ENCODE measurements at regions not wholly inside any gene's neighbourhood (a gene's known extent, or its start where the extent isn't known, plus 50 kb on each side); places are given as distances from the start of the nearest gene placed in this dataset.

DNA sequence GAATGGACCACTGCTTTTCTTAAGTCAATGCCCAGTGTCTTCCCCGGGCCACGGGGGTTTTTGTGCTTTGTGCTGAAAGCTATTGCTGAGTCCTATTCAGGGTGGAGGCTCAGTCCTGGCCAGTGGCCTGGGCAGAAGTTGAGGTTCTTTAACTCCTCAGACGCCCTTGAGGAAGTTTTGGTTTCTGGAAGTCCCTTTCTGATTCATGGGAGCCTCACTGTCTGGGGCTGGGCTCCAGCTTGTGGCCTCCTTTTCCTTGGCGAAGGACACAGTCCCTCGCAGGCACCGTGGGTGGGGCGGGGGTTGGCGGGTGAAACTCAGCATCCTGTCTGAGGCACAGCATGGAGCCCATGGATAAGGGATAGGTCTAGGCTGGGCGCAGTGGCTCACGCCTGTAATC, 465.2 kb upstream of the HS6ST1 start:
- DNase-seq (ENCODE audit: low read depth): no peak
- TF ChIP-seq, protein P1, sequence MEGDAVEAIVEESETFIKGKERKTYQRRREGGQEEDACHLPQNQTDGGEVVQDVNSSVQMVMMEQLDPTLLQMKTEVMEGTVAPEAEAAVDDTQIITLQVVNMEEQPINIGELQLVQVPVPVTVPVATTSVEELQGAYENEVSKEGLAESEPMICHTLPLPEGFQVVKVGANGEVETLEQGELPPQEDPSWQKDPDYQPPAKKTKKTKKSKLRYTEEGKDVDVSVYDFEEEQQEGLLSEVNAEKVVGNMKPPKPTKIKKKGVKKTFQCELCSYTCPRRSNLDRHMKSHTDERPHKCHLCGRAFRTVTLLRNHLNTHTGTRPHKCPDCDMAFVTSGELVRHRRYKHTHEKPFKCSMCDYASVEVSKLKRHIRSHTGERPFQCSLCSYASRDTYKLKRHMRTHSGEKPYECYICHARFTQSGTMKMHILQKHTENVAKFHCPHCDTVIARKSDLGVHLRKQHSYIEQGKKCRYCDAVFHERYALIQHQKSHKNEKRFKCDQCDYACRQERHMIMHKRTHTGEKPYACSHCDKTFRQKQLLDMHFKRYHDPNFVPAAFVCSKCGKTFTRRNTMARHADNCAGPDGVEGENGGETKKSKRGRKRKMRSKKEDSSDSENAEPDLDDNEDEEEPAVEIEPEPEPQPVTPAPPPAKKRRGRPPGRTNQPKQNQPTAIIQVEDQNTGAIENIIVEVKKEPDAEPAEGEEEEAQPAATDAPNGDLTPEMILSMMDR (IDR thresholded peaks at IDR 0.05; ENCODE audit: control insufficient read depth, insufficient read depth, low read depth, low read length, missing control alignments): no peak
- no peak overlapping the region for H3K4me3 ChIP-seq (ENCODE audit: control insufficient read depth, low read depth, low read length)

DNA sequence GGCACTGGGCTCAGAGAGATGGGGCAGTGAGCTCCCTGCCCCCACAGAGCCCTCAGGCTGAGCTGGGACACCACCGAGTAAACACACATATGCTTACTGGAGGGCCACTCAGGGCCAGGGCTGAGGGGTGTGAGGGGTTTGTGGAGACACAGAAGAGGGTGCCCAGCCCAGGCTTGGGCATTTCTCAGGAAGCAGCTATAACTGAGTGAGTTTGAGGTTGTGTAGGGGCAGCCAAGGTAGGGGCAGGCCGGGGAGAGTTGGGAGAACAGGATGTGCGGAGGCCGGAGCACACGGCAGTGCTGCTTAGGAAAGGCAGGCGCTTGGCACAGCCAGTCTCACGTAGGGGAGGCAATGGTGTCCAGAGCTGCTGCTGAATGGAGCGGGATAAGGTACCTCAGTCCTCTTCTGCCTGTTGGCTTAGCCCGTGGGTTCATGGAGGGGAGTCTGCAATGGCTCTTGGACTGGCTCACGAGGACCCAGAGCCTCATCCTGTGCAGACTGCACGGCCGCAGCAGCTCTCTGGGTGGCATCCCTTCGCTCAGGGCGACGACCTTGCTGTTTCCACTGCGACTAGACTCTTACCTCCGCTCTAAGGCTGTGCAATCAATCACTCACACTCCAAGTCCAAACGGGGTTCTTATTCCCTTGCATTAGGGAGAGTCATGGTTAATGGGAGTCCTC, 466.1 kb upstream of the HS6ST1 start:
- no peak for DNase-seq (ENCODE audit: low read depth)
- no peak overlapping the region for H3K4me3 ChIP-seq (ENCODE audit: control insufficient read depth, low read depth, low read length)
- TF ChIP-seq, protein P1 (IDR thresholded peaks at IDR 0.05; ENCODE audit: control insufficient read depth, insufficient read depth, low read depth, low read length, missing control alignments): no peak

DNA sequence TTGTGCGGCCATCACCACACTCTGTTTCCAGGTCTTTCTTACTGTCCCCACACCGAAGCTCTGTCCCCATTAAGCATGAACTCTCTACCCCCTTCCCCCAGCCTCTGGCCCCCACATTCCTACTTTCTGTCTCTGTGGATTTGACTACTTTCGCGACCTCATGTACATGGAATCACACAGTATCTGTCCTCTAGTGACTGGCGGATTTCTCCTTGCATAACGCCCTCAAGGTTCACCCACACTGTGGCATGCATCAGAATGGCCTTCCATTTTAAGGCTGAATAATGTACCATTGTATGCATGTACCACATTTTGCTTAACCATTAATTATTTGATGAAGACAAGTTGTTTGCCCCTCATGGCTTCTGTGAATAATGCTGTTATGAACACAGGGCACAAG, 467.6 kb upstream of the HS6ST1 start:
- TF ChIP-seq, protein P1 (IDR thresholded peaks at IDR 0.05; ENCODE audit: control insufficient read depth, insufficient read depth, low read depth, low read length, missing control alignments): no peak
- H3K4me3 ChIP-seq (ENCODE audit: control insufficient read depth, low read depth, low read length): no peak overlapping the region
- no peak for DNase-seq (ENCODE audit: low read depth)

DNA sequence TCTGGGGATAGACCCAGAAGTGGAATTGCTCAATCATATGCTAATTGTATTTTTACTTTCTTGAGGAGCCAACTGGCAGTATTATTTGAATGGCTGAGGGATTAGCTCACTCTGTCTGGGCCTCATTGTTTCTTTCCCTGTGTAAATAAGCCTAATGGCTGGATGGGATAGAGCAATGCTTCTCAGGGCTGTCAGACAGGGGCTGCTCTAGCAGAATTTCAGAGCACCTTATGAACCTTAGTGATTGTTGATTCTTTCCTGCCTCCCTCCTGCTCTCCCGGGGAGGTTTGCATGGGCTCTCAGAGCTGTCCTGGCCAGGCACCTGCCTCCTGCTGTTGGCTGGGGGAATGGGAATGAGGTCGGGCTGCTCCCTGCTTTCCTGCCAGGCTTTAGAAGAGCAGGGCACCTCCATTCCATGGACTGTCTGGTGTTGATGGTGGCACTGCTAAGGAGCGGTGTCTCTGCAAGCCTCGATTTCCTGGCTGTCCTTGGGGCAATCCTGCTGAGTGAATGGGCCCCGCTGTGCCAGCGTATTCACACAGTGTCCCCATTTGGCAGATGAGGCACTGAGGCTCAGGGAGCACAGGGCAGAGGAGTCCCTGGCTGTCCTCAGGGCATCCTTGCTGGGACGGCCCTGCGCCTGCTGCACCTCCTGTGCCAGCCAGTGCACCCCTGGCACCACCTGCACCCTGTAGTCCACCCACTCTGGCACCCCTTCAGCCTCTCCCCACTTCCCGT, 468.2 kb upstream of the HS6ST1 start:
- TF ChIP-seq, protein P1 (IDR thresholded peaks at IDR 0.05; ENCODE audit: control insufficient read depth, insufficient read depth, low read depth, low read length, missing control alignments): no peak
- H3K4me3 ChIP-seq (ENCODE audit: control insufficient read depth, low read depth, low read length): no peak overlapping the region
- DNase-seq (ENCODE audit: low read depth): no peak

DNA sequence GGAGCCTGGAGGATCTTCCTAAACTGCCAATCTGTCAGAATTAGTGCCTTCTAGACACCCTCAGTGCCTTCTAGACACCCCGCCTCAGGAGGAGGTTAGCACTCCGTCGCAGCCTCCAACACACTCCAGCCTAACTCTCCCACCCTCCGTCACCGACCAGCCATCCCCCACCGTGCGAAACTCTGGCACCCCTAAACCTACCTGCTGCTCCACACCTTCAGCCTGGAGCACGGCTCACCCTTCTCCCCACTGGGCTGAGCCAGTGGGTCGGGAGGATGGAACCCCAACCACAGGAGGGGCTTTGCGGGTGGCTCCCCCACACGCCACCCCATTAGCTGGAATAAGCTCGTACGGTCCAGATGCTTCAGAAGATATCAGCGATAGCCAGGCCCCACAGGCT, 468.9 kb upstream of the HS6ST1 start:
- DNase-seq (ENCODE audit: low read depth): no peak
- TF ChIP-seq, protein P1 (IDR thresholded peaks at IDR 0.05; ENCODE audit: control insufficient read depth, insufficient read depth, low read depth, low read length, missing control alignments): no peak

DNA sequence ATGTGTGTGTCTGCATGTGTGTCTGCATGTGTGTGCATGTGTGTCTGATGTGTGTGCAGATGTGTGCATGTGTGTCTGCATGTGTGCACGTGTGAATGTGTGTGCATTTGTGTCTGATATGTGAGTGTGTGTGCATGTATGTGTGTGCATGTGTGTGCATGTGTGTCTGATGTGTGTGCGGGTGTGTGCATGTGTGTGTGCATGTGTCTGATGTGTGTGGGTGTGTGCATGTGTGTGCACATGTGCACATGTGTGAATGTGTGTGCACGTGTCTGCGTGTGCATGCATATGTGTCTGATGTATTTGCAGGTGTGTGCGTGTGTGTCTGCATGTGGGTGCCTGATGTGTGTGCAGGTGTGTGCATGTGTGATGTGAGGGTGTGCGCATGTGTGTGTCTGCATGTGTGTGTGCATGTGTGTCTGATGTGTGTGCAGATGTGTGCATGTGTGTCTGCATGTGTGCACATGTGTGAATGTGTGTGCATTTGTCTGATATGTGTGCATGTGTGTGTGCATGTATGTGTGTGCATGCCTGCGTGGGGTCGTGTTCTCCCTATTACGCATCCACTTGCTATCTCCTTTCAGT, 470.1 kb upstream of the HS6ST1 start:
- no peak for DNase-seq (ENCODE audit: low read depth)
- TF ChIP-seq, protein P1 (IDR thresholded peaks at IDR 0.05; ENCODE audit: control insufficient read depth, insufficient read depth, low read depth, low read length, missing control alignments): no peak
- no peak overlapping the region for H3K4me3 ChIP-seq (ENCODE audit: control insufficient read depth, low read depth, low read length)

More for the DNA sequence above, 468.9 kb upstream of the HS6ST1 start:
- no peak overlapping the region for H3K4me3 ChIP-seq (ENCODE audit: control insufficient read depth, low read depth, low read length)
